ENCODE measurements at regions not wholly inside any gene's neighbourhood (a gene's known extent, or its start where the extent isn't known, plus 50 kb on each side); places are given as distances from the start of the nearest gene placed in this dataset.

DNA sequence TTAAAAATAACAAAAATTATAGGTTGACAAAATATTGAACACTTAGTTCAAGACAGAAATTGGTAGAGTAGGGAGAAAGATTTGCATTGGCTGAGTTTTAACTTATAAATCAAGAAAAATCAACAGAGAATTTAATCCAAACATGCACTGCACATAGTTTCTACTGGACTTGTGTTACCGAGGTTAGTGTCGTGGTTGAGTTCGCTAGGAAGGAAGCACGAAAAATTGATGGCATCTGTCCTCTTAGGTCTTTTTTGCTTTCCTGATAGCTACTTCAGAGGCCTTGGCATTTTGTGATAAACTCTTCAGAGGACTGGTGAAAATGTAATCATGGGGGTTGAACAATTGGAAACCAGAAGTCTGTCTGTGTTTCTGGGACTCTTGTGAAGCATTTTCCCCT is 392.9 kb downstream of the NUAK1 start:
- TF ChIP-seq, protein P1, sequence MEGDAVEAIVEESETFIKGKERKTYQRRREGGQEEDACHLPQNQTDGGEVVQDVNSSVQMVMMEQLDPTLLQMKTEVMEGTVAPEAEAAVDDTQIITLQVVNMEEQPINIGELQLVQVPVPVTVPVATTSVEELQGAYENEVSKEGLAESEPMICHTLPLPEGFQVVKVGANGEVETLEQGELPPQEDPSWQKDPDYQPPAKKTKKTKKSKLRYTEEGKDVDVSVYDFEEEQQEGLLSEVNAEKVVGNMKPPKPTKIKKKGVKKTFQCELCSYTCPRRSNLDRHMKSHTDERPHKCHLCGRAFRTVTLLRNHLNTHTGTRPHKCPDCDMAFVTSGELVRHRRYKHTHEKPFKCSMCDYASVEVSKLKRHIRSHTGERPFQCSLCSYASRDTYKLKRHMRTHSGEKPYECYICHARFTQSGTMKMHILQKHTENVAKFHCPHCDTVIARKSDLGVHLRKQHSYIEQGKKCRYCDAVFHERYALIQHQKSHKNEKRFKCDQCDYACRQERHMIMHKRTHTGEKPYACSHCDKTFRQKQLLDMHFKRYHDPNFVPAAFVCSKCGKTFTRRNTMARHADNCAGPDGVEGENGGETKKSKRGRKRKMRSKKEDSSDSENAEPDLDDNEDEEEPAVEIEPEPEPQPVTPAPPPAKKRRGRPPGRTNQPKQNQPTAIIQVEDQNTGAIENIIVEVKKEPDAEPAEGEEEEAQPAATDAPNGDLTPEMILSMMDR (IDR thresholded peaks at IDR 0.05; ENCODE audit: low read depth, low read length): no peak
- no peak overlapping the region for H3K27ac ChIP-seq
- no peaks in the 10 kb centered on the region for H3K27me3 ChIP-seq (ENCODE audit: insufficient read depth, low read depth, severe bottlenecking)
- H3K9me3 ChIP-seq (ENCODE audit: severe bottlenecking): no peaks in the 10 kb centered on the region
- H3K4me3 ChIP-seq (ENCODE audit: low read depth, low read length): no peak overlapping the region
- no peak for DNase-seq
- no peaks in the 10 kb centered on the region for H3K36me3 ChIP-seq

DNA sequence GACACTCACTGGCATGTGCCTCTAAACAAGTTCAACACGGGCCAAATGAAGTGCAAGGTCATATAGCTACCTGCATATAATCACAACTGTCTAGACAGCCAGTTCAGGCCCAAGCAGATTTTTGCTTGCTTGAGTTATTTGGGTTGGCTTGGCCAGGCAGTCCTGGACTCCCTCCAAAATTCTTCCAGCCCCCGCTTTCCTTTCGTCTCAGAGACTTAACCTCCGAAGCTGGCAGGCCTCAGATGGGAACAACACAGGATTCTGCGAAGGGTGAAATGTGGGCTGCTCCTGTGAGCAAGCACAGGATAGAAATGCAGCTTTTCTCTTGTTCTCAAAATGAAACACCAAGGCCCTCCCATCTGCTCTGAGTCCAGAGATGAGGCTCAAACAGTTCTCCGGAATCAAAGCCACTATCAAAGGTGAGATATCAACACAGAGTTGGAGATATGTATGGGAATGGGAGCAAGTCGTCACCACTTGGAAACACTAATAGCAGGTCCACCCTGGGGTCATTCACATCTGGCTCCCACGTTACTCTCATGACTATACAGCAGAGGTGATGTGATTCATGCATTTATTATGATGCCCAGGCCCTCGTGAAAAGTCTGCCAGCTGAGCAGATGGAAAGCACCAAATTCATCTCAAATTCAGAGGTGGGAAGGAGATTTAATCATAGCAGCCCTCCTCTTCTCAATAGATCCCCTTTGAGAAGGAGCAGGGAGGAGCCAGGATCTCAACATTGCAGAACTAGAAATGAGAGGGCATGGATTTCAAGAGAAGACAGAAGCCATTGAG is 389.8 kb downstream of the NUAK1 start:
- no peaks in the 10 kb centered on the region for H3K36me3 ChIP-seq
- H3K9me3 ChIP-seq (ENCODE audit: severe bottlenecking): no peaks in the 10 kb centered on the region
- no peaks in the 10 kb centered on the region for H3K27me3 ChIP-seq (ENCODE audit: insufficient read depth, low read depth, severe bottlenecking)
- H3K4me3 ChIP-seq (ENCODE audit: low read depth, low read length): no peak overlapping the region
- DNase-seq: no peak
- no peak overlapping the region for H3K27ac ChIP-seq
- TF ChIP-seq, protein P1 (IDR thresholded peaks at IDR 0.05; ENCODE audit: low read depth, low read length): no peak

DNA sequence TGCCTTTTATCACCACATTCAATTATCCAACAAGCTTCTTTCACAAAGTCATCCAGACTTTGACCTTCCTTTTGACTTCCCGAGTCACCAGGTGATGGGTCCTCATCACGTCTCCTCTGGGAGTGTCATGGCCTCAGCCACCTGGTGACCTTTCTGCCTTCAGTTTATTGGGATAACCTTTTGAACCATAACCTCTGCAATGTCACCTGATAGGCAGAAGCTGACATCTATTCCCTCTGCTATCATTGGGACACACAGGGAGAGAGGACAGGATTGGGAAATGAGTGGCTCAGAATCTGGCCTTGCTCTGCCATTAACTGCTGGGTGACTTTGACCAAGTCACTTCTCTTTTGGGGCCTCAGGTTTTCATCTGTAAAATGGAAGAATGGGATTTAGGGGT is 388.7 kb downstream of the NUAK1 start:
- H3K9me3 ChIP-seq (ENCODE audit: severe bottlenecking): no peaks in the 10 kb centered on the region
- H3K36me3 ChIP-seq: no peaks in the 10 kb centered on the region
- no peak overlapping the region for H3K27ac ChIP-seq
- TF ChIP-seq, protein P1 (IDR thresholded peaks at IDR 0.05; ENCODE audit: low read depth, low read length): no peak
- no peak for DNase-seq
- no peaks in the 10 kb centered on the region for H3K27me3 ChIP-seq (ENCODE audit: insufficient read depth, low read depth, severe bottlenecking)
- H3K4me3 ChIP-seq (ENCODE audit: low read depth, low read length): no peak overlapping the region

DNA sequence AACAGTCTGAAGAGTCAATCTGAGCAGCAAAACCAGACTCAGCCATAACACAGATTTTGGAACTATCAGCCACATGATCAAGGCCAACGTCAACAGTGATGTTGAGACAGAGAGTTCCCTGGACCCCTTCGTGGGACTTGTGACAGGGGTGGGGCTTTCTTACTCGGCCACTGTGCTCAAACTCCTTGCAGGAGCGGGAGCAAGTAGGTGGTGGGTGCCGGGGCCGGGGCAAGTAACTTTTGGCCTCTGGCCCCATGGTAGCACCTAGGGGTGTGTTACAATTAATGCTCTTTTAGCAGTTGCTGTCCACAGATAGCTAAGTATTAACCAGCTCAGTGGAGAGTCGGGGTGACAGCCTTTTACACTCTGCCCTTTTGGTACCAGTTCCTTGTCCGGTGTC is 384.4 kb downstream of the NUAK1 start:
- TF ChIP-seq, protein P1 (IDR thresholded peaks at IDR 0.05; ENCODE audit: low read depth, low read length): no peak
- Histone ChIP-seq H3K4me3 (ENCODE audit: low read depth, low read length) (no peak overlapping the region), H3K27me3 (ENCODE audit: insufficient read depth, low read depth, severe bottlenecking) (no peaks in the 10 kb centered on the region), H3K36me3 (no peaks in the 10 kb centered on the region), H3K27ac (no peak overlapping the region), H3K9me3 (ENCODE audit: severe bottlenecking) (no peaks in the 10 kb centered on the region)
- no peak for DNase-seq

DNA sequence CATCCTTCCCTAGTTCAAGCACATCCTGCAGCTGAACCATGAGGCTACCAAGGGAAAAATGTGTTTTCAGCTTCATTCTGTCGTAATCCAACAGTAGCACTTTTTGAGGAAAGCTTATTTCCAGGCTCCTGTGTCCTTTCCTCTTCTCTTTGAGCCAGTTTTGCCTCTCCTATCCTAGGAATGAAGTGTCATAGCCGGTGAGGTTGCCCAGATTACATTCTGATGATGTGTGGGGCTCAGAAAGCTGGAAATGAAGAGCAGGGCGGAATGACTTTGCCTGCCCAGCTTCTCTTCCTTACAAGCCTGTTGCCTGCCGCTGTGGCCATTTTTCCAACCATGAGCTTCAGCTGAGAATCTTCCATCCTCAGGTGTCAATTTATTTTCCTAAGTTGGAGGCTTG is 381.8 kb downstream of the NUAK1 start:
- TF ChIP-seq, protein P1 (IDR thresholded peaks at IDR 0.05; ENCODE audit: low read depth, low read length): no peak
- no peak overlapping the region for H3K27ac ChIP-seq
- H3K9me3 ChIP-seq (ENCODE audit: severe bottlenecking): no peaks in the 10 kb centered on the region
- no peak overlapping the region for H3K4me3 ChIP-seq (ENCODE audit: low read depth, low read length)
- no peaks in the 10 kb centered on the region for H3K27me3 ChIP-seq (ENCODE audit: insufficient read depth, low read depth, severe bottlenecking)
- DNase-seq: no peak
- no peaks in the 10 kb centered on the region for H3K36me3 ChIP-seq

DNA sequence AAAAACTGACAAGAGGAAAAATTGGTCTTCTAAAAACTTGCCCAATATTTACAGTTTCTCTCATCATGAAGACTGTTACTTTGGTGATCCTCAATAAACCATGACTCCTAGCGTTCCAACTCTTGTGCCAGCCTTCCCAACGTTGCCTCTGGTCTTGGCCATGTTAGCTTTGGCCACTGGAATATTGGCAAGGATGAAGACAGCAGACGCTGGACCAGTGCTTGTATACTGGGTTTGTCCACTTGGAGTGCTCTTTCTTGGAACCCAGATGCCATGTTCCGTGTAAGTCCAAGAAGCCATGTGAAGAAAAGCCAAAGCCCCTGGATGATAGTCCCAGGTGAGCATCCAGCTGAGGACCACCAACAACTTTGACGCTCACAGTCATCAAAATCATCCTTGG is 379.6 kb downstream of the NUAK1 start:
- DNase-seq: no peak
- Histone ChIP-seq H3K27ac (no peak overlapping the region), H3K9me3 (ENCODE audit: severe bottlenecking) (no peaks in the 10 kb centered on the region), H3K4me3 (ENCODE audit: low read depth, low read length) (no peak overlapping the region), H3K36me3 (no peaks in the 10 kb centered on the region), H3K27me3 (ENCODE audit: insufficient read depth, low read depth, severe bottlenecking) (no peaks in the 10 kb centered on the region)
- TF ChIP-seq, protein P1 (IDR thresholded peaks at IDR 0.05; ENCODE audit: low read depth, low read length): peak; percentile 34; the same call in 1 of the 2 replicates

All from WERI-Rb-1 (cell line).